GM12878 (cell line): ENCODE measurements at regions not wholly inside any gene's neighbourhood (a gene's known extent, or its start where the extent isn't known, plus 50 kb on each side); places are given as distances from the start of the nearest gene placed in this dataset.

ENCODE experiments used
- ATAC-seq: fragments of 200-7000 bp; cut with Tn5 transposase; 3 replicates; pipeline ENCODE4 v1.9.1; 2020; ENCODE audit warnings: mild to moderate bottlenecking, moderate library complexity
- BruUV-seq: library from RNA; stranded (reverse); fragments of 400-500 nt; replicated peaks from 2 replicates; lab custom pipeline; 2021; lab: Mats Ljungman, UMichigan
- CTCF ChIA-PET: fragments of 300-600 bp; sonication (Branson Sonifier 250); formaldehyde crosslinking; extraction: SDS; loops from one replicate; lab custom pipeline; 2021; ENCODE audit warnings: inconsistent platforms; lab: Yijun Ruan, JAX
- POLR2A ChIA-PET: fragments of 350-600 bp; formaldehyde crosslinking; extraction: SDS; loops from one replicate; lab custom pipeline; 2021; ENCODE audit warnings: inconsistent platforms; lab: Charles Lee
- RAD21 ChIA-PET: fragments of 300-600 bp; sonication (Branson Sonifier 250); formaldehyde crosslinking; loops from one replicate; lab custom pipeline; 2023; ENCODE audit warnings: antibody characterized with exemption; ENCODE audit not compliant: unreplicated experiment; lab: Charles Lee
- SMC1A ChIA-PET: fragments of 300-600 bp; sonication (Branson Sonifier 250); formaldehyde crosslinking; loops from one replicate; lab custom pipeline; 2023; ENCODE audit not compliant: unreplicated experiment, uncharacterized antibody; lab: Charles Lee
- DNase-seq: peaks from one replicate; pipeline ENCODE4 v3.0.0-alpha.2; 2011; ENCODE audit warnings: low read depth, low spot score
- FAIRE-seq: peaks from 3 replicates; lab custom pipeline; 2011; peaks lifted over from hg19 to GRCh38; lab: Jason Lieb, UNC
- H2AFZ ChIP-seq: 2 replicates; pipeline ENCODE4 v1.6.0; 2011; ENCODE audit warnings: low read depth, low read length, control low read depth; ENCODE audit not compliant: control insufficient read depth
- H3K27ac ChIP-seq: 2 replicates; pipeline ENCODE4 v1.5.1; 2011; ENCODE audit warnings: control low read depth; ENCODE audit not compliant: control insufficient read depth, insufficient read depth
- H3K27me3 ChIP-seq, 2 experiments: replicated peaks in 1 of 2; 2 replicates each; pipeline versions ENCODE4 v1.6.0 to v1.6.1; 2011; ENCODE audit warnings: low read length in 1 of 2; ENCODE audit not compliant: control insufficient read depth in 2 of 2, insufficient read depth in 2 of 2
- H3K36me3 ChIP-seq, 2 experiments: 2 replicates each; pipeline ENCODE4 v1.5.1; 2011; ENCODE audit warnings: low read length in 1 of 2; ENCODE audit not compliant: control insufficient read depth in 2 of 2, insufficient read depth in 2 of 2
- H3K4me1 ChIP-seq: 2 replicates; pipeline ENCODE4 v1.6.1; 2011; ENCODE audit warnings: mild to moderate bottlenecking, low read length, moderate library complexity, mixed read lengths; ENCODE audit not compliant: control insufficient read depth, insufficient read depth
- H3K4me2 ChIP-seq: 2 replicates; pipeline ENCODE4 v1.6.0; 2011; ENCODE audit warnings: control low read depth; ENCODE audit not compliant: control insufficient read depth, insufficient read depth
- H3K4me3 ChIP-seq: fragments of 200-600 bp; sonication (generic); 2 replicates; pipeline ENCODE4 v1.5.1; 2016
- H3K79me2 ChIP-seq: 2 replicates; pipeline ENCODE4 v1.6.0; 2011; ENCODE audit warnings: low read length; ENCODE audit not compliant: control insufficient read depth, insufficient read depth
- H3K9ac ChIP-seq: 2 replicates; pipeline ENCODE4 v1.8.0; 2011; ENCODE audit warnings: low read length, control low read depth, mixed read lengths; ENCODE audit not compliant: control insufficient read depth, insufficient read depth
- H3K9me3 ChIP-seq: replicated peaks from 3 replicates; pipeline ENCODE4 v1.5.1; 2011; ENCODE audit warnings: mild to moderate bottlenecking, low read length; ENCODE audit not compliant: control insufficient read depth, insufficient read depth
- H4K20me1 ChIP-seq: 2 replicates; pipeline ENCODE4 v1.6.0; 2011; ENCODE audit not compliant: control insufficient read depth, insufficient read depth
- E2F8 ChIP-seq: fragments of 450-650 bp; IDR thresholded peaks from 2 replicates; pipeline ENCODE4 v1.6.1; 2018; ENCODE audit warnings: mild to moderate bottlenecking, low read depth, moderate library complexity; ENCODE audit not compliant: partially characterized antibody
- E4F1 ChIP-seq: fragments of 450-650 bp; IDR thresholded peaks from 2 replicates; pipeline ENCODE4 v1.6.1; 2018; ENCODE audit warnings: borderline replicate concordance, mild to moderate bottlenecking; ENCODE audit not compliant: partially characterized antibody
- EGR1 ChIP-seq, 2 experiments: IDR thresholded peaks; 1 replicate in 1 of 2; 2 replicates in 1 of 2; pipeline ENCODE4 v1.6.1; 2011 to 2012; ENCODE audit warnings: low read depth in 2 of 2, low read length in 2 of 2, borderline replicate concordance in 1 of 2, mild to moderate bottlenecking in 1 of 2, moderate library complexity in 1 of 2
- IRF4 ChIP-seq: IDR thresholded peaks from 2 replicates; pipeline ENCODE4 v1.6.1; 2011; ENCODE audit warnings: low read depth, low read length
- MTA3 ChIP-seq: IDR thresholded peaks from 2 replicates; pipeline ENCODE4 v1.6.1; 2012; ENCODE audit warnings: low read length, inconsistent platforms, borderline replicate concordance
- ZBTB11 ChIP-seq: fragments of 450-650 bp; formaldehyde crosslinking; IDR thresholded peaks from 2 replicates; pipeline ENCODE4 v1.5.0; 2022; ENCODE audit warnings: mild to moderate bottlenecking, missing genetic modification characterization
- WGBS: methylation state at CpG from one replicate; pipeline ENCODE4 v1.1.6; 2016; ENCODE audit warnings: low lambda C conversion rate; ENCODE audit not compliant: insufficient replicate concordance, insufficient coverage; ENCODE audit errors: missing lambda C conversion rate; 5-methylcytosine and 5-hydroxymethylcytosine counted together
- in situ Hi-C: fragments of 300-500 bp; cut with MboI; formaldehyde crosslinking; loops from 9 replicates; pipeline ENCODE4 v1.14.3; 2018; ENCODE audit warnings: mixed read lengths
- intact Hi-C: fragments of 100-400 bp; cut with micrococcal nuclease; formaldehyde crosslinking; loops from one replicate; pipeline ENCODE4 v1.14.2; 2022; ENCODE audit not compliant: unreplicated experiment
- TF ChIP-seq, protein P1 (sequence below), 3 experiments: IDR thresholded peaks in 2 of 3; conservative IDR thresholded peaks in 1 of 3; 2 replicates each; pipeline ENCODE4 v1.5.1; 2011; ENCODE audit warnings: low read depth in 3 of 3, low read length in 3 of 3, mild to moderate bottlenecking in 3 of 3, control low read depth in 2 of 3, moderate library complexity in 2 of 3, inconsistent platforms in 1 of 3, mixed read lengths in 1 of 3; ENCODE audit not compliant: control insufficient read depth in 2 of 3, insufficient read depth in 1 of 3; ENCODE audit errors: extremely low read depth in 1 of 3

GRCh38 chr22:34410111-34410510 lies 489.8 kb upstream of the LARGE1 start (continued):
- TF ChIP-seq ZBTB11 (CRISPR knock-in tag): no peak

- no TSS peak for BruUV-seq
- RAD21 ChIA-PET: interaction anchor here (0.9 kb wide), 2 partner anchors 609 to 736 kb away, joined by 7 to 8 read pairs; no protein-coding TSS in a partner anchor
- FAIRE-seq: peak; percentile 41
- TF ChIP-seq E4F1: no peak
- peak in 1 of 2 experiments; percentile 61; a peak in 2 of 3 replicates for TF ChIP-seq EGR1 (IDR thresholded peaks at IDR 0.05; ENCODE audit: borderline replicate concordance in 1 of 2, low read depth in 2 of 2, low read length in 2 of 2)
- TF ChIP-seq MTA3: no peak
- peak; percentile 69 for TF ChIP-seq IRF4
- TF ChIP-seq, protein P1, sequence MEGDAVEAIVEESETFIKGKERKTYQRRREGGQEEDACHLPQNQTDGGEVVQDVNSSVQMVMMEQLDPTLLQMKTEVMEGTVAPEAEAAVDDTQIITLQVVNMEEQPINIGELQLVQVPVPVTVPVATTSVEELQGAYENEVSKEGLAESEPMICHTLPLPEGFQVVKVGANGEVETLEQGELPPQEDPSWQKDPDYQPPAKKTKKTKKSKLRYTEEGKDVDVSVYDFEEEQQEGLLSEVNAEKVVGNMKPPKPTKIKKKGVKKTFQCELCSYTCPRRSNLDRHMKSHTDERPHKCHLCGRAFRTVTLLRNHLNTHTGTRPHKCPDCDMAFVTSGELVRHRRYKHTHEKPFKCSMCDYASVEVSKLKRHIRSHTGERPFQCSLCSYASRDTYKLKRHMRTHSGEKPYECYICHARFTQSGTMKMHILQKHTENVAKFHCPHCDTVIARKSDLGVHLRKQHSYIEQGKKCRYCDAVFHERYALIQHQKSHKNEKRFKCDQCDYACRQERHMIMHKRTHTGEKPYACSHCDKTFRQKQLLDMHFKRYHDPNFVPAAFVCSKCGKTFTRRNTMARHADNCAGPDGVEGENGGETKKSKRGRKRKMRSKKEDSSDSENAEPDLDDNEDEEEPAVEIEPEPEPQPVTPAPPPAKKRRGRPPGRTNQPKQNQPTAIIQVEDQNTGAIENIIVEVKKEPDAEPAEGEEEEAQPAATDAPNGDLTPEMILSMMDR (IDR thresholded peaks at IDR 0.05 in 2 of 3, conservative IDR thresholded peaks at IDR 0.05 in 1 of 3; ENCODE audit: control insufficient read depth in 2 of 3, extremely low read depth in 1 of 3, insufficient read depth in 1 of 3, low read depth in 3 of 3, low read length in 3 of 3): peak; percentile 80 to 91 (median 83); a peak in 4 of 6 replicates
- TF ChIP-seq E2F8: no peak
Measured at GRCh38 chr22:34414467-34415440, 494.5 kb upstream of the LARGE1 start.

More at GRCh38 chr22:34414467-34415440, 494.5 kb upstream of the LARGE1 start:
- SMC1A ChIA-PET: interaction anchor here (0.6 to 1.5 kb wide), 6 partner anchors 10 to 740 kb away, joined by 3 to 6 read pairs (median 4); no protein-coding TSS in a partner anchor
- 19% methylated on average over 4 of the region's 4 CpGs for WGBS
- Histone ChIP-seq H3K36me3 (no peaks in the 10 kb centered on the region), H3K4me2 (no peak overlapping the region), H4K20me1 (no peaks in the 10 kb centered on the region), H3K4me3 (no peak overlapping the region), H3K27ac (no peak overlapping the region), H3K9ac (no peak overlapping the region), H3K9me3 (no peaks in the 10 kb centered on the region), H3K79me2 (no peaks in the 10 kb centered on the region), H2AFZ (no peak overlapping the region), H3K4me1 (no peaks in the 10 kb centered on the region), H3K27me3 (no peaks in the 10 kb centered on the region)
- CTCF ChIA-PET: interaction anchor here (0.6 to 1.7 kb wide), 7 partner anchors 9 to 817 kb away, joined by 3 to 7 read pairs (median 4); no protein-coding TSS in a partner anchor
- intact Hi-C loops: loop anchor here (1.0 to 10.0 kb wide), 4 partner anchors 610 to 1110 kb away; no protein-coding TSS in a partner anchor
- POLR2A ChIA-PET: no interaction called here
- in situ Hi-C loops: loop anchor here (5.0 kb wide), 1 partner anchor 608 kb away; no protein-coding TSS in a partner anchor
- DNase-seq (peak; percentile 39), ATAC-seq (peak; percentile 75)
